MG63 (cell line): ENCODE measurements at regions not wholly inside any gene's neighbourhood (a gene's known extent, or its start where the extent isn't known, plus 50 kb on each side); places are given as distances from the start of the nearest gene placed in this dataset.
"Not testable (repeated sequence)": the region's sequence is repeated elsewhere in the genome, so short reads cannot be mapped to it uniquely, and the experiment has no call there.

Experiments used
- DNase-seq: peaks from one replicate; pipeline ENCODE4 v3.0.0-alpha.2; 2020
- H3K27me3 ChIP-seq: fragments of 250-450 bp; sonication (Bioruptor Pico); 2 replicates; pipeline ENCODE4 v1.5.1; 2020; ENCODE audit warnings: mild to moderate bottlenecking, moderate library complexity
- H3K36me3 ChIP-seq: fragments of 250-450 bp; sonication (Bioruptor Pico); 2 replicates; pipeline ENCODE4 v1.5.1; 2020; ENCODE audit warnings: mild to moderate bottlenecking, moderate library complexity
- H3K4me3 ChIP-seq: fragments of 250-450 bp; sonication (Bioruptor Pico); 2 replicates; pipeline ENCODE4 v1.5.1; 2020; ENCODE audit warnings: mild to moderate bottlenecking, moderate library complexity
- H3K9me3 ChIP-seq: fragments of 250-450 bp; sonication (Bioruptor Pico); 2 replicates; pipeline ENCODE4 v1.5.1; 2020; ENCODE audit warnings: mild to moderate bottlenecking, moderate library complexity

- Histone ChIP-seq H3K9me3 (no peaks in the 10 kb centered on the region), H3K4me3 (no peak overlapping the region), H3K27me3 (no peaks in the 10 kb centered on the region; the same call in 1 of the 2 replicates), H3K36me3 (no peaks in the 10 kb centered on the region)
- DNase-seq: no peak
Observed at GRCh38 chr1:21385022-21385421, 54.9 kb upstream of the NBPF3 start.

- H3K9me3 ChIP-seq: no peaks in the 10 kb centered on the region
- H3K27me3 ChIP-seq: no peaks in the 10 kb centered on the region; the same call in 1 of the 2 replicates
- H3K4me3 ChIP-seq: no peak overlapping the region
- H3K36me3 ChIP-seq: no peaks in the 10 kb centered on the region
- no peak for DNase-seq
Observed at GRCh38 chr1:21384620-21385019, 55.3 kb upstream of the NBPF3 start.

GRCh38 chr1:21383785-21384401 lies 56.0 kb upstream of the NBPF3 start:
- H3K27me3 ChIP-seq: no peaks in the 10 kb centered on the region; the same call in 1 of the 2 replicates
- H3K4me3 ChIP-seq: no peak overlapping the region
- H3K36me3 ChIP-seq: no peaks in the 10 kb centered on the region
- DNase-seq: no peak
- H3K9me3 ChIP-seq: no peaks in the 10 kb centered on the region

- Histone ChIP-seq H3K36me3 (no peaks in the 10 kb centered on the region), H3K27me3 (no peaks in the 10 kb centered on the region; the same call in 1 of the 2 replicates), H3K9me3 (no peaks in the 10 kb centered on the region), H3K4me3 (no peak overlapping the region)
- DNase-seq: no peak
Observed at GRCh38 chr1:21381354-21381753, 58.6 kb upstream of the NBPF3 start.

GRCh38 chr1:21380147-21380546 lies 59.8 kb upstream of the NBPF3 start:
- H3K9me3 ChIP-seq, H3K4me3 ChIP-seq, DNase-seq, H3K27me3 ChIP-seq, H3K36me3 ChIP-seq: not testable (repeated sequence)

GRCh38 chr1:21379571-21379970 lies 60.4 kb upstream of the NBPF3 start:
- no peaks in the 10 kb centered on the region for H3K9me3 ChIP-seq
- no peaks in the 10 kb centered on the region; the same call in 1 of the 2 replicates for H3K27me3 ChIP-seq
- no peaks in the 10 kb centered on the region for H3K36me3 ChIP-seq
- no peak for DNase-seq
- H3K4me3 ChIP-seq: no peak overlapping the region

- Histone ChIP-seq H3K9me3 (no peaks in the 10 kb centered on the region), H3K27me3 (no peaks in the 10 kb centered on the region; the same call in 1 of the 2 replicates), H3K36me3 (no peaks in the 10 kb centered on the region), H3K4me3 (no peak overlapping the region)
- DNase-seq: no peak
Observed at GRCh38 chr1:21378705-21379494, 61.0 kb upstream of the NBPF3 start.

- H3K9me3 ChIP-seq: no peaks in the 10 kb centered on the region
- H3K36me3 ChIP-seq: no peaks in the 10 kb centered on the region
- H3K4me3 ChIP-seq: no peak overlapping the region
- no peak for DNase-seq
- H3K27me3 ChIP-seq: no peaks in the 10 kb centered on the region
Observed at GRCh38 chr1:21372383-21372782, 67.6 kb upstream of the NBPF3 start.

- DNase-seq: no peak
- Histone ChIP-seq H3K9me3 (no peaks in the 10 kb centered on the region), H3K27me3 (no peaks in the 10 kb centered on the region), H3K36me3 (no peaks in the 10 kb centered on the region), H3K4me3 (no peak overlapping the region)
Observed at GRCh38 chr1:21369905-21370304, 70.0 kb upstream of the NBPF3 start.

GRCh38 chr1:21368515-21369289 lies 71.2 kb upstream of the NBPF3 start:
- H3K36me3 ChIP-seq: no peaks in the 10 kb centered on the region
- H3K4me3 ChIP-seq: no peak overlapping the region
- no peaks in the 10 kb centered on the region for H3K27me3 ChIP-seq
- peak; percentile 72 for DNase-seq
- no peaks in the 10 kb centered on the region for H3K9me3 ChIP-seq

- not testable (repeated sequence) for H3K36me3 ChIP-seq, DNase-seq, H3K9me3 ChIP-seq, H3K4me3 ChIP-seq, H3K27me3 ChIP-seq
Observed at GRCh38 chr1:21367973-21368514, 71.9 kb upstream of the NBPF3 start.

- Histone ChIP-seq H3K36me3 (no peaks in the 10 kb centered on the region), H3K9me3 (no peaks in the 10 kb centered on the region), H3K27me3 (no peaks in the 10 kb centered on the region), H3K4me3 (no peak overlapping the region)
- no peak for DNase-seq
Observed at GRCh38 chr1:21366288-21366687, 73.6 kb upstream of the NBPF3 start.

GRCh38 chr1:21365036-21365435 lies 74.8 kb upstream of the ECE1 start:
- H3K27me3 ChIP-seq: no peaks in the 10 kb centered on the region
- no peak overlapping the region for H3K4me3 ChIP-seq
- DNase-seq: no peak
- H3K36me3 ChIP-seq: no peaks in the 10 kb centered on the region
- H3K9me3 ChIP-seq: no peaks in the 10 kb centered on the region

GRCh38 chr1:21362096-21362495 lies 71.8 kb upstream of the ECE1 start:
- DNase-seq: peak; percentile 73

GRCh38 chr1:21361506-21361905 lies 71.2 kb upstream of the ECE1 start:
- no peaks in the 10 kb centered on the region for H3K9me3 ChIP-seq
- no peak overlapping the region for H3K4me3 ChIP-seq
- no peak for DNase-seq
- H3K27me3 ChIP-seq: no peaks in the 10 kb centered on the region
- no peaks in the 10 kb centered on the region for H3K36me3 ChIP-seq

More at GRCh38 chr1:21362096-21362495, 71.8 kb upstream of the ECE1 start:
- Histone ChIP-seq H3K9me3 (no peaks in the 10 kb centered on the region), H3K4me3 (no peak overlapping the region), H3K27me3 (no peaks in the 10 kb centered on the region), H3K36me3 (no peaks in the 10 kb centered on the region)

GRCh38 chr1:21357161-21357560 lies 66.9 kb upstream of the ECE1 start:
- no peak overlapping the region for H3K4me3 ChIP-seq

GRCh38 chr1:21355956-21356355 lies 65.7 kb upstream of the ECE1 start:
- no peaks in the 10 kb centered on the region for H3K36me3 ChIP-seq
- DNase-seq: no peak

More at GRCh38 chr1:21357161-21357560, 66.9 kb upstream of the ECE1 start:
- H3K9me3 ChIP-seq: no peaks in the 10 kb centered on the region
- H3K36me3 ChIP-seq: no peaks in the 10 kb centered on the region
- H3K27me3 ChIP-seq: no peaks in the 10 kb centered on the region
- DNase-seq: no peak

More at GRCh38 chr1:21355956-21356355, 65.7 kb upstream of the ECE1 start:
- Histone ChIP-seq H3K9me3 (no peaks in the 10 kb centered on the region), H3K27me3 (no peaks in the 10 kb centered on the region), H3K4me3 (no peak overlapping the region)
